HL-60 (cell line): ENCODE measurements at regions not wholly inside any gene's neighbourhood (a gene's known extent, or its start where the extent isn't known, plus 50 kb on each side); places are given as distances from the start of the nearest gene placed in this dataset.

ENCODE experiments used
- CTCF ChIP-seq: IDR thresholded peaks from one replicate; pipeline ENCODE4 v1.5.1; 2011; ENCODE audit warnings: low read length, control low read depth, inconsistent platforms; ENCODE audit not compliant: insufficient read depth
- GABPA ChIP-seq: IDR thresholded peaks from 2 replicates; pipeline ENCODE4 v1.6.1; 2012; ENCODE audit warnings: low read depth
- POLR2AphosphoS5 ChIP-seq: IDR thresholded peaks from 2 replicates; pipeline ENCODE4 v1.6.1; 2012; ENCODE audit warnings: low read depth
- SPI1 ChIP-seq: IDR thresholded peaks from 2 replicates; pipeline ENCODE4 v1.6.1; 2012; ENCODE audit warnings: low read depth, mild to moderate bottlenecking, borderline replicate concordance
- TF ChIP-seq, protein P1 (sequence below): IDR thresholded peaks from 2 replicates; pipeline ENCODE4 v1.6.1; 2012; ENCODE audit warnings: low read depth; ENCODE audit not compliant: insufficient replicate concordance

- TF ChIP-seq CTCF (no peak), POLR2AphosphoS5 (no peak), GABPA (no peak), SPI1 (no peak)
- TF ChIP-seq, protein P1, sequence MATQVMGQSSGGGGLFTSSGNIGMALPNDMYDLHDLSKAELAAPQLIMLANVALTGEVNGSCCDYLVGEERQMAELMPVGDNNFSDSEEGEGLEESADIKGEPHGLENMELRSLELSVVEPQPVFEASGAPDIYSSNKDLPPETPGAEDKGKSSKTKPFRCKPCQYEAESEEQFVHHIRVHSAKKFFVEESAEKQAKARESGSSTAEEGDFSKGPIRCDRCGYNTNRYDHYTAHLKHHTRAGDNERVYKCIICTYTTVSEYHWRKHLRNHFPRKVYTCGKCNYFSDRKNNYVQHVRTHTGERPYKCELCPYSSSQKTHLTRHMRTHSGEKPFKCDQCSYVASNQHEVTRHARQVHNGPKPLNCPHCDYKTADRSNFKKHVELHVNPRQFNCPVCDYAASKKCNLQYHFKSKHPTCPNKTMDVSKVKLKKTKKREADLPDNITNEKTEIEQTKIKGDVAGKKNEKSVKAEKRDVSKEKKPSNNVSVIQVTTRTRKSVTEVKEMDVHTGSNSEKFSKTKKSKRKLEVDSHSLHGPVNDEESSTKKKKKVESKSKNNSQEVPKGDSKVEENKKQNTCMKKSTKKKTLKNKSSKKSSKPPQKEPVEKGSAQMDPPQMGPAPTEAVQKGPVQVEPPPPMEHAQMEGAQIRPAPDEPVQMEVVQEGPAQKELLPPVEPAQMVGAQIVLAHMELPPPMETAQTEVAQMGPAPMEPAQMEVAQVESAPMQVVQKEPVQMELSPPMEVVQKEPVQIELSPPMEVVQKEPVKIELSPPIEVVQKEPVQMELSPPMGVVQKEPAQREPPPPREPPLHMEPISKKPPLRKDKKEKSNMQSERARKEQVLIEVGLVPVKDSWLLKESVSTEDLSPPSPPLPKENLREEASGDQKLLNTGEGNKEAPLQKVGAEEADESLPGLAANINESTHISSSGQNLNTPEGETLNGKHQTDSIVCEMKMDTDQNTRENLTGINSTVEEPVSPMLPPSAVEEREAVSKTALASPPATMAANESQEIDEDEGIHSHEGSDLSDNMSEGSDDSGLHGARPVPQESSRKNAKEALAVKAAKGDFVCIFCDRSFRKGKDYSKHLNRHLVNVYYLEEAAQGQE, result no peak
Observed at GRCh38 chr7:23928418-23928775, 218.4 kb downstream of the STK31 start.
